ENCODE measurements at regions not wholly inside any gene's neighbourhood (a gene's known extent, or its start where the extent isn't known, plus 50 kb on each side); places are given as distances from the start of the nearest gene placed in this dataset.

GRCh38 chr6:104648347-104648746 lies 211.4 kb downstream of the HACE1 start:
- TF ChIP-seq POLR2A (IDR thresholded peaks at IDR 0.05): no peak
- TF ChIP-seq CTCF (IDR thresholded peaks at IDR 0.05): no peak

Measured in testis (tissue), 2 donors.